GF-D8 (cell line): ENCODE measurements at regions not wholly inside any gene's neighbourhood (a gene's known extent, or its start where the extent isn't known, plus 50 kb on each side); places are given as distances from the start of the nearest gene placed in this dataset.
"Not testable (repeated sequence)": the region's sequence is repeated elsewhere in the genome, so short reads cannot be mapped to it uniquely, and the experiment has no call there.

ENCODE experiments used
- DNase-seq: peaks from one replicate; lab custom pipeline; 2025; lab: John Stamatoyannopoulos, UW

- DNase-seq = no peak
These were observed 276.5 kb downstream of the FAT4 start for GRCh38 chr4:125591290-125591689.

- no peak for DNase-seq
These were observed 279.4 kb downstream of the FAT4 start for GRCh38 chr4:125594056-125594602.

- not testable (repeated sequence) for DNase-seq
These were observed 291.2 kb downstream of the FAT4 start for GRCh38 chr4:125605926-125606325.

GRCh38 chr4:125620066-125620860 lies 305.5 kb downstream of the FAT4 start:
- no peak for DNase-seq

GRCh38 chr4:125624951-125625350 lies 310.2 kb downstream of the FAT4 start:
- no peak for DNase-seq

GRCh38 chr4:125626946-125627345 lies 312.2 kb downstream of the FAT4 start:
- DNase-seq = no peak

- no peak for DNase-seq
These were observed 324.4 kb downstream of the FAT4 start for GRCh38 chr4:125639182-125639621.

GRCh38 chr4:125641611-125642010 lies 326.9 kb downstream of the FAT4 start:
- no peak for DNase-seq

GRCh38 chr4:125642645-125643044 lies 327.9 kb downstream of the FAT4 start:
- DNase-seq = no peak

GRCh38 chr4:125649452-125649851 lies 334.7 kb downstream of the FAT4 start:
- DNase-seq = no peak

- no peak for DNase-seq
These were observed 335.8 kb downstream of the FAT4 start for GRCh38 chr4:125650557-125650956.

- DNase-seq = not testable (repeated sequence)
These were observed 337.1 kb downstream of the FAT4 start for GRCh38 chr4:125651707-125652357.

- DNase-seq = no peak
These were observed 344.0 kb downstream of the FAT4 start for GRCh38 chr4:125658773-125659172.

GRCh38 chr4:125663896-125664767 lies 349.4 kb downstream of the FAT4 start:
- DNase-seq = no peak

- no peak for DNase-seq
These were observed 351.9 kb downstream of the FAT4 start for GRCh38 chr4:125666635-125667034.

GRCh38 chr4:125676156-125676555 lies 361.4 kb downstream of the FAT4 start:
- no peak for DNase-seq

GRCh38 chr4:125676583-125676982 lies 361.8 kb downstream of the FAT4 start:
- no peak for DNase-seq

GRCh38 chr4:125677665-125678307 lies 363.0 kb downstream of the FAT4 start:
- DNase-seq = no peak

- DNase-seq = no peak
These were observed 365.2 kb downstream of the FAT4 start for GRCh38 chr4:125679989-125680388.

- DNase-seq = no peak
These were observed 366.5 kb downstream of the FAT4 start for GRCh38 chr4:125681240-125681639.

- DNase-seq = no peak
These were observed 368.0 kb downstream of the FAT4 start for GRCh38 chr4:125682730-125683129.

- DNase-seq = no peak
These were observed 374.1 kb downstream of the FAT4 start for GRCh38 chr4:125688841-125689240.
